ENCODE measurements at regions not wholly inside any gene's neighbourhood (a gene's known extent, or its start where the extent isn't known, plus 50 kb on each side); places are given as distances from the start of the nearest gene placed in this dataset.
"Not testable (repeated sequence)": the region's sequence is repeated elsewhere in the genome, so short reads cannot be mapped to it uniquely, and the experiment has no call there.

DNA sequence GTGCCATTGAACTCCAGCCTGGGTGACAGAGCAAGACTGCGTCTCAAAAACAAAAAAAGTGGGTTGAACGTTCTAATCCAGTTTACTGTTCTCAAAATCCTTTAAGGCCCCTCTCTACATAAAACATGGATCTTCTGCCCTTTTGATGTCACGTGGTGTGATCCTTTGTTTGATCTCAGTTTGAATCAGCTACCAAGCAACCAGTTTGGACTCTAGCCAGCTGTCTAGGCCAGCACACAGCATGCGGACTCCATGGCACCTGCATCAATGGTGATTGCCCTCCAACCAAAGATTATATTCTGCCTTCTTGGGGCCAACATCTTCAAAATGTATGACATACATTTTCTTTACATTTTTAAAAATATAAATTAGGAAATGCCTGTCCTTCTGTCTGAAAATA lies 365.4 kb downstream of the NDFIP2 start:
- TF ChIP-seq, protein P1, sequence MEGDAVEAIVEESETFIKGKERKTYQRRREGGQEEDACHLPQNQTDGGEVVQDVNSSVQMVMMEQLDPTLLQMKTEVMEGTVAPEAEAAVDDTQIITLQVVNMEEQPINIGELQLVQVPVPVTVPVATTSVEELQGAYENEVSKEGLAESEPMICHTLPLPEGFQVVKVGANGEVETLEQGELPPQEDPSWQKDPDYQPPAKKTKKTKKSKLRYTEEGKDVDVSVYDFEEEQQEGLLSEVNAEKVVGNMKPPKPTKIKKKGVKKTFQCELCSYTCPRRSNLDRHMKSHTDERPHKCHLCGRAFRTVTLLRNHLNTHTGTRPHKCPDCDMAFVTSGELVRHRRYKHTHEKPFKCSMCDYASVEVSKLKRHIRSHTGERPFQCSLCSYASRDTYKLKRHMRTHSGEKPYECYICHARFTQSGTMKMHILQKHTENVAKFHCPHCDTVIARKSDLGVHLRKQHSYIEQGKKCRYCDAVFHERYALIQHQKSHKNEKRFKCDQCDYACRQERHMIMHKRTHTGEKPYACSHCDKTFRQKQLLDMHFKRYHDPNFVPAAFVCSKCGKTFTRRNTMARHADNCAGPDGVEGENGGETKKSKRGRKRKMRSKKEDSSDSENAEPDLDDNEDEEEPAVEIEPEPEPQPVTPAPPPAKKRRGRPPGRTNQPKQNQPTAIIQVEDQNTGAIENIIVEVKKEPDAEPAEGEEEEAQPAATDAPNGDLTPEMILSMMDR (IDR thresholded peaks at IDR 0.05; ENCODE audit: extremely low read depth, low read depth, low read length) = no peak

DNA sequence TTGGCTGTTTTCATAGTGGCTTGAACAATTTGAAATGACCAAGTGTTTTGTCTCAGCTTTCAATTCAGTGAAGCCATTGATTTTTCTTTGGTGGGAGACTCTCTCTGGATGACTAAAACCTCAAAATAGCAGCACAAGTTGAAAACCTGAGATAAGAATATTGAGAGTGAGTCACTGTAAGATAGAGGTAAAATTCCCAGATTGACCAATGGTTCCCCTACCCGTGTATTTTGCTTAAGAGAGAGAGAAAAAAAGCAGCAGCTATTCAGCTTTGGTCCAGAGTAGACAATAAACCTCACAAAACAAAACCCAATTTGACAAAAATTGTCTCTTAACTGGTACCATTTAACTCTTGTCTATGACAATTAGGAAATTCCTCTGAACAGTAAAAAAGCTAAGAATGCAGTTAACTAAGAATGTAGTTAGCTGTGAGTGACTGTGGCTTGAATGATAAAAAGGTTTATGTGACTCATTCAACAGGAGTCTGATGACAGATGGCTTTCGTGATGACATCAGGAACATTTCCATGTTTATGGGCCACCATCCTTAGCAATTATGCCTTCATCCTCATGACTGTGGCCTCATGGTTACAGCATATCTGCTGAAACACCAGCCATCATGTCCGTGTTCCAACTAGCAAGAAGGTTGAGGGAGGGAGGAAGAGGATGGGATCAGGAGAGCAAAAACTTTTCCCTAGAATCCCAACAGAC lies 356.9 kb downstream of the NDFIP2 start:
- Histone ChIP-seq H3K4me3 (ENCODE audit: insufficient read depth, low read length) (no peak overlapping the region), H3K79me2 (ENCODE audit: insufficient read depth, low read length) (no peaks in the 10 kb centered on the region), H3K4me1 (ENCODE audit: insufficient read depth, low read length) (peaks cover 4% of the 10 kb centered on the region), H2AFZ (ENCODE audit: low read length) (no peak overlapping the region), H3K9me3 (ENCODE audit: low read depth, low read length) (no peaks in the 10 kb centered on the region), H3K27ac (ENCODE audit: low read depth, low read length) (peak overlapping the region; percentile 15), H3K36me3 (ENCODE audit: insufficient read depth, low read length) (no peaks in the 10 kb centered on the region), H4K20me1 (ENCODE audit: insufficient read depth, low read length) (no peaks in the 10 kb centered on the region), H3K4me2 (ENCODE audit: insufficient read depth, low read length) (no peak overlapping the region), H3K27me3 (ENCODE audit: insufficient read depth, low read length) (no peaks in the 10 kb centered on the region)
- TF ChIP-seq, protein P1 (IDR thresholded peaks at IDR 0.05; ENCODE audit: extremely low read depth, low read depth, low read length) = no peak
- DNase-seq (ENCODE audit: insufficient read length, low spot score, missing footprints) = peak; percentile 63

More for the DNA sequence above, 365.4 kb downstream of the NDFIP2 start:
- Histone ChIP-seq H3K36me3 (ENCODE audit: insufficient read depth, low read length) (no peaks in the 10 kb centered on the region), H3K4me3 (ENCODE audit: insufficient read depth, low read length) (no peak overlapping the region), H4K20me1 (ENCODE audit: insufficient read depth, low read length) (no peaks in the 10 kb centered on the region), H3K4me2 (ENCODE audit: insufficient read depth, low read length) (no peak overlapping the region), H3K79me2 (ENCODE audit: insufficient read depth, low read length) (no peaks in the 10 kb centered on the region), H2AFZ (ENCODE audit: low read length) (no peak overlapping the region), H3K27ac (ENCODE audit: low read depth, low read length) (no peak overlapping the region), H3K9me3 (ENCODE audit: low read depth, low read length) (no peaks in the 10 kb centered on the region), H3K27me3 (ENCODE audit: insufficient read depth, low read length) (no peaks in the 10 kb centered on the region), H3K4me1 (ENCODE audit: insufficient read depth, low read length) (no peaks in the 10 kb centered on the region)
- DNase-seq (ENCODE audit: insufficient read length, low spot score, missing footprints) = no peak

DNA sequence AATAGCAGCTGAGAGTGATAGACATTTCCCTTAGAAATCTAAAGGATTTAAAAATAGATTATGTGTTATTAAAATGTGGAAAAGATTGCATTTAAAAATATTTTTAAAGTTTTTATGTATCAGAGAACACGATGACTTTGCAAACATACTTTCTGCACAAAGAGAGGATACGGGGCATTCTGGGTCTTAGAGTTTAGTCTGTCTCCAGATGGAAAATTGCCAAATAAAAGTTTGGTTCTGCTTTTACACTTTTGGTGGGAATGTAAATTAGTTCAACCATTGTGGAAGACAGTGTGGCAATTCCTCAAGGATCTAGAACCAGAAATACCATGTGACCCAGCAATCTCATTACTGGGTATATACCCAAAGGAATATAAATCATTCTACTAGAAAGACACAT lies 355.2 kb downstream of the NDFIP2 start:
- H2AFZ ChIP-seq (ENCODE audit: low read length); H3K4me1 ChIP-seq (ENCODE audit: insufficient read depth, low read length); DNase-seq (ENCODE audit: insufficient read length, low spot score, missing footprints); H4K20me1 ChIP-seq (ENCODE audit: insufficient read depth, low read length); H3K27me3 ChIP-seq (ENCODE audit: insufficient read depth, low read length); H3K4me3 ChIP-seq (ENCODE audit: insufficient read depth, low read length); H3K9me3 ChIP-seq (ENCODE audit: low read depth, low read length); H3K4me2 ChIP-seq (ENCODE audit: insufficient read depth, low read length); H3K27ac ChIP-seq (ENCODE audit: low read depth, low read length); H3K79me2 ChIP-seq (ENCODE audit: insufficient read depth, low read length); H3K36me3 ChIP-seq (ENCODE audit: insufficient read depth, low read length): not testable (repeated sequence)

DNA sequence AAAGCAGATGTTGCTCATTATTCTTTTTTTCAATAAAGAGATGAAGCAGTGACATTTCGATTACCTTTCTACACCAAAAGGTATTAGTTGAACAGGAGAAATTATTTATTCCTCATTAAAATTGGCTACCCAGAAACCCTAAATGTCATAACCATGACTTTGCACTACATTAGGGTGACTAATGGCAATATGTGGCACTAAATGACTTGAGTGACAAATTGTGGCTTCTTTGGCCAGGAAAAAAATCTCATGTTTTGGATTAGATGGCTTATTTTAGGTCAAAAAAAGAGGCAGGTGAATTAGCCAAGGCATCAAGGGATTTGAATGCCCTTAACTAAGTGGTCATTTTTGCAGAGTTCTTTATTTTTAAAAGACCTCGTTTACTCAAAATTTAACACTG lies 353.9 kb downstream of the NDFIP2 start:
- Histone ChIP-seq H3K36me3 (ENCODE audit: insufficient read depth, low read length) (no peaks in the 10 kb centered on the region), H3K4me3 (ENCODE audit: insufficient read depth, low read length) (no peak overlapping the region), H4K20me1 (ENCODE audit: insufficient read depth, low read length) (no peaks in the 10 kb centered on the region), H3K4me2 (ENCODE audit: insufficient read depth, low read length) (no peak overlapping the region), H3K9me3 (ENCODE audit: low read depth, low read length) (no peaks in the 10 kb centered on the region), H3K27ac (ENCODE audit: low read depth, low read length) (no peak overlapping the region), H3K27me3 (ENCODE audit: insufficient read depth, low read length) (no peaks in the 10 kb centered on the region), H2AFZ (ENCODE audit: low read length) (no peak overlapping the region), H3K4me1 (ENCODE audit: insufficient read depth, low read length) (peaks cover 4% of the 10 kb centered on the region), H3K79me2 (ENCODE audit: insufficient read depth, low read length) (no peaks in the 10 kb centered on the region)
- DNase-seq (ENCODE audit: insufficient read length, low spot score, missing footprints) = no peak
- TF ChIP-seq, protein P1 (IDR thresholded peaks at IDR 0.05; ENCODE audit: extremely low read depth, low read depth, low read length) = no peak
